Mesendoderm (in vitro differentiated cells): ENCODE measurements at regions not wholly inside any gene's neighbourhood (a gene's known extent, or its start where the extent isn't known, plus 50 kb on each side); places are given as distances from the start of the nearest gene placed in this dataset.

ENCODE experiments used
- DNase-seq: peaks from one replicate; pipeline ENCODE4 v3.0.0; 2013
- H2AK5ac ChIP-seq: 2 replicates; pipeline ENCODE4 v1.6.1; 2013; ENCODE audit warnings: low read length, inconsistent platforms
- H2BK120ac ChIP-seq: 2 replicates; pipeline ENCODE4 v1.6.1; 2013; ENCODE audit warnings: low read depth, mild to moderate bottlenecking, low read length, moderate library complexity, mixed read lengths
- H2BK15ac ChIP-seq: replicated peaks from 2 replicates; pipeline ENCODE4 v1.6.1; 2013; ENCODE audit warnings: low read depth, mild to moderate bottlenecking, moderate library complexity
- H2BK5ac ChIP-seq: 2 replicates; pipeline ENCODE4 v1.6.1; 2013; ENCODE audit warnings: low read length, inconsistent platforms
- H3K18ac ChIP-seq: 2 replicates; pipeline ENCODE4 v1.6.1; 2013; ENCODE audit warnings: mild to moderate bottlenecking, low read length, mixed read lengths
- H3K23ac ChIP-seq: one replicate; pipeline ENCODE4 v1.6.1; 2013; ENCODE audit warnings: low read length
- H3K27ac ChIP-seq: 2 replicates; pipeline ENCODE4 v1.5.1; 2013; ENCODE audit warnings: low read depth, mild to moderate bottlenecking, inconsistent platforms, low read length, moderate library complexity
- H3K27me3 ChIP-seq: 2 replicates; pipeline ENCODE4 v1.6.1; 2013; ENCODE audit warnings: low read length, control low read depth, mild to moderate bottlenecking, inconsistent platforms; ENCODE audit not compliant: insufficient read depth, poor library complexity
- H3K36me3 ChIP-seq: 2 replicates; pipeline ENCODE4 v1.6.1; 2013; ENCODE audit warnings: low read length, inconsistent platforms; ENCODE audit not compliant: control insufficient read depth, insufficient read depth
- H3K4ac ChIP-seq: one replicate; pipeline ENCODE4 v1.6.1; 2013; ENCODE audit warnings: low read depth, mild to moderate bottlenecking, low read length, moderate library complexity
- H3K4me1 ChIP-seq: 2 replicates; pipeline ENCODE4 v1.6.1; 2013; ENCODE audit warnings: low read depth, low read length, inconsistent platforms; ENCODE audit not compliant: control insufficient read depth
- H3K4me2 ChIP-seq: 2 replicates; pipeline ENCODE4 v1.6.1; 2013; ENCODE audit warnings: low read length
- H3K4me3 ChIP-seq: 2 replicates; pipeline ENCODE4 v1.5.1; 2013; ENCODE audit warnings: mild to moderate bottlenecking, low read length
- H3K56ac ChIP-seq: one replicate; pipeline ENCODE4 v1.6.1; 2013; ENCODE audit warnings: low read length
- H3K79me1 ChIP-seq: 2 replicates; pipeline ENCODE4 v1.6.1; 2013; ENCODE audit warnings: low read length, inconsistent platforms
- H3K79me2 ChIP-seq: 2 replicates; pipeline ENCODE4 v1.6.1; 2013; ENCODE audit warnings: mild to moderate bottlenecking, low read length; ENCODE audit not compliant: control insufficient read depth, insufficient read depth
- H3K9ac ChIP-seq: 2 replicates; pipeline ENCODE4 v1.6.1; 2013; ENCODE audit warnings: low read length, inconsistent platforms
- H4K5ac ChIP-seq: one replicate; pipeline ENCODE4 v1.6.1; 2013; ENCODE audit warnings: low read length
- H4K8ac ChIP-seq: one replicate; pipeline ENCODE4 v1.6.1; 2013; ENCODE audit warnings: low read depth, mild to moderate bottlenecking, control low read depth, low read length, moderate library complexity
- whole genome bisulfite sequencing: extraction: QIAGEN DNeasy Blood & Tissue Kit; methylation state at CpG from one replicate; pipeline ENCODE4 v1.1.7; 2013; ENCODE audit warnings: low lambda C conversion rate, missing lambda C conversion rate; ENCODE audit not compliant: insufficient coverage; ENCODE audit errors: extremely low coverage; 5-methylcytosine and 5-hydroxymethylcytosine counted together

GRCh38 chr16:5460701-5461100 is 363.1 kb upstream of the EEF2KMT start:
- WGBS, result no CpG with 5 or more reads among the region's 8 CpGs
- DNase-seq, result no peak
- H3K27ac ChIP-seq, result no peak overlapping the region

GRCh38 chr16:5459863-5460262 is 362.3 kb upstream of the EEF2KMT start:
- no peak overlapping the region for H3K4ac ChIP-seq
- no peak overlapping the region for H4K5ac ChIP-seq
- H3K36me3 ChIP-seq, result no peaks in the 10 kb centered on the region
- no peak overlapping the region for H3K23ac ChIP-seq
- no peak overlapping the region for H3K4me3 ChIP-seq
- no peak overlapping the region for H2BK120ac ChIP-seq
- no peak for DNase-seq
- no peak overlapping the region for H3K18ac ChIP-seq
- no peak overlapping the region for H3K27ac ChIP-seq
- no peak overlapping the region for H3K56ac ChIP-seq
- H4K8ac ChIP-seq, result no peak overlapping the region
- H3K79me2 ChIP-seq, result no peaks in the 10 kb centered on the region
- no peak overlapping the region for H3K9ac ChIP-seq
- H2AK5ac ChIP-seq, result no peak overlapping the region
- H2BK15ac ChIP-seq, result no peak overlapping the region
- H3K4me1 ChIP-seq, result no peaks in the 10 kb centered on the region
- no peaks in the 10 kb centered on the region for H3K27me3 ChIP-seq
- no peaks in the 10 kb centered on the region for H3K79me1 ChIP-seq
- no peak overlapping the region for H3K4me2 ChIP-seq
- H2BK5ac ChIP-seq, result no peak overlapping the region
- no CpG with 5 or more reads among the region's 6 CpGs for WGBS

More at GRCh38 chr16:5460701-5461100, 363.1 kb upstream of the EEF2KMT start:
- Histone ChIP-seq H2AK5ac (no peak overlapping the region), H3K4ac (no peak overlapping the region), H3K23ac (no peak overlapping the region), H3K4me2 (no peak overlapping the region), H4K5ac (no peak overlapping the region), H3K79me1 (no peaks in the 10 kb centered on the region), H3K56ac (no peak overlapping the region), H3K4me1 (no peaks in the 10 kb centered on the region), H2BK15ac (no peak overlapping the region), H3K79me2 (no peaks in the 10 kb centered on the region), H3K9ac (no peak overlapping the region), H2BK5ac (no peak overlapping the region), H3K27me3 (no peaks in the 10 kb centered on the region), H3K36me3 (no peaks in the 10 kb centered on the region), H2BK120ac (no peak overlapping the region), H3K18ac (no peak overlapping the region), H4K8ac (no peak overlapping the region), H3K4me3 (no peak overlapping the region)

GRCh38 chr16:5455110-5455509 is 357.5 kb upstream of the EEF2KMT start:
- Histone ChIP-seq H4K5ac (no peak overlapping the region), H3K79me2 (no peaks in the 10 kb centered on the region), H2BK5ac (no peak overlapping the region), H4K8ac (no peak overlapping the region), H2AK5ac (no peak overlapping the region), H3K4me2 (no peak overlapping the region), H2BK120ac (no peak overlapping the region), H3K18ac (no peak overlapping the region), H3K9ac (no peak overlapping the region), H3K4me1 (peaks cover 3% of the 10 kb centered on the region), H3K27ac (no peak overlapping the region), H3K4me3 (no peak overlapping the region), H3K36me3 (no peaks in the 10 kb centered on the region), H2BK15ac (no peak overlapping the region), H3K27me3 (no peaks in the 10 kb centered on the region), H3K23ac (no peak overlapping the region), H3K79me1 (no peaks in the 10 kb centered on the region), H3K56ac (no peak overlapping the region), H3K4ac (no peak overlapping the region)
- no CpG with 5 or more reads among the region's 1 CpG for WGBS
- DNase-seq, result no peak

- Histone ChIP-seq H3K79me2 (no peaks in the 10 kb centered on the region), H3K4ac (no peak overlapping the region), H2BK5ac (no peak overlapping the region), H4K5ac (no peak overlapping the region), H3K4me1 (peaks cover 3% of the 10 kb centered on the region), H2BK15ac (no peak overlapping the region), H3K4me3 (no peak overlapping the region), H2AK5ac (no peak overlapping the region), H3K27ac (no peak overlapping the region), H3K18ac (no peak overlapping the region), H3K9ac (no peak overlapping the region), H3K79me1 (no peaks in the 10 kb centered on the region), H2BK120ac (no peak overlapping the region), H3K4me2 (no peak overlapping the region), H3K23ac (no peak overlapping the region), H3K36me3 (no peaks in the 10 kb centered on the region), H4K8ac (no peak overlapping the region), H3K56ac (no peak overlapping the region), H3K27me3 (no peaks in the 10 kb centered on the region)
- no peak for DNase-seq
Measured at GRCh38 chr16:5454349-5454748, 356.8 kb upstream of the EEF2KMT start.

- H3K56ac ChIP-seq, result no peak overlapping the region
- no peak overlapping the region for H3K4me2 ChIP-seq
- H2BK15ac ChIP-seq, result no peak overlapping the region
- H3K79me2 ChIP-seq, result no peaks in the 10 kb centered on the region
- no peak overlapping the region for H4K8ac ChIP-seq
- peak; percentile 22 for DNase-seq
- H2AK5ac ChIP-seq, result no peak overlapping the region
- H2BK5ac ChIP-seq, result no peak overlapping the region
- no peak overlapping the region for H3K27ac ChIP-seq
- WGBS, result no CpG with 5 or more reads among the region's 7 CpGs
- no peak overlapping the region for H4K5ac ChIP-seq
- H3K9ac ChIP-seq, result no peak overlapping the region
- H3K4me3 ChIP-seq, result no peak overlapping the region
- no peaks in the 10 kb centered on the region for H3K79me1 ChIP-seq
- no peak overlapping the region for H3K23ac ChIP-seq
- no peak overlapping the region for H2BK120ac ChIP-seq
- H3K36me3 ChIP-seq, result no peaks in the 10 kb centered on the region
- peaks cover 3% of the 10 kb centered on the region for H3K4me1 ChIP-seq
- H3K27me3 ChIP-seq, result no peaks in the 10 kb centered on the region
- H3K4ac ChIP-seq, result no peak overlapping the region
- H3K18ac ChIP-seq, result no peak overlapping the region
Measured at GRCh38 chr16:5451641-5452040, 354.0 kb upstream of the EEF2KMT start.

GRCh38 chr16:5450409-5451104 is 353.0 kb upstream of the EEF2KMT start:
- peak; percentile 83 for DNase-seq
- Histone ChIP-seq H3K4me1 (peaks cover 3% of the 10 kb centered on the region), H3K56ac (no peak overlapping the region), H4K5ac (no peak overlapping the region), H2BK5ac (no peak overlapping the region), H3K27me3 (no peaks in the 10 kb centered on the region), H4K8ac (no peak overlapping the region), H3K4me3 (no peak overlapping the region), H3K27ac (no peak overlapping the region), H3K4ac (no peak overlapping the region), H2BK120ac (no peak overlapping the region), H3K36me3 (no peaks in the 10 kb centered on the region), H3K79me1 (no peaks in the 10 kb centered on the region), H3K23ac (no peak overlapping the region), H2AK5ac (no peak overlapping the region), H3K18ac (no peak overlapping the region), H3K79me2 (no peaks in the 10 kb centered on the region), H2BK15ac (no peak overlapping the region), H3K4me2 (no peak overlapping the region), H3K9ac (no peak overlapping the region)
- no CpG with 5 or more reads among the region's 15 CpGs for WGBS
